Loucy (cell line): ENCODE measurements at regions not wholly inside any gene's neighbourhood (a gene's known extent, or its start where the extent isn't known, plus 50 kb on each side); places are given as distances from the start of the nearest gene placed in this dataset.

Experiments
- H2AFZ ChIP-seq: fragments of 200-600 bp; sonication (generic); 2 replicates; pipeline ENCODE4 v1.6.0; 2016; ENCODE audit warnings: antibody characterized with exemption, mild to moderate bottlenecking, low read length, moderate library complexity
- H3F3A ChIP-seq: fragments of 200-600 bp; 2 replicates; pipeline ENCODE4 v1.6.0; 2016; ENCODE audit warnings: antibody characterized with exemption, low read depth, mild to moderate bottlenecking
- H3K27me3 ChIP-seq: fragments of 200-600 bp; sonication (generic); 2 replicates; pipeline ENCODE4 v1.6.1; 2014; ENCODE audit warnings: low read length, mild to moderate bottlenecking; ENCODE audit not compliant: insufficient read depth, poor library complexity, severe bottlenecking
- H3K36me3 ChIP-seq: fragments of 200-600 bp; sonication (generic); 2 replicates; pipeline ENCODE4 v1.6.1; 2016; ENCODE audit warnings: low read length; ENCODE audit not compliant: insufficient read depth
- H3K4me1 ChIP-seq: fragments of 200-600 bp; sonication (generic); 2 replicates; pipeline ENCODE4 v1.5.1; 2014; ENCODE audit warnings: low read length, mild to moderate bottlenecking; ENCODE audit not compliant: insufficient read depth, poor library complexity, severe bottlenecking
- H3K4me2 ChIP-seq: fragments of 200-600 bp; sonication (generic); 2 replicates; pipeline ENCODE4 v1.6.0; 2014; ENCODE audit warnings: antibody characterized with exemption, low read length, low read depth, mild to moderate bottlenecking; ENCODE audit not compliant: poor library complexity, severe bottlenecking
- H3K4me3 ChIP-seq: fragments of 200-600 bp; sonication (generic); 2 replicates; pipeline ENCODE4 v1.5.1; 2014; ENCODE audit warnings: low read length, mild to moderate bottlenecking, mixed read lengths; ENCODE audit not compliant: poor library complexity, severe bottlenecking
- H3K79me2 ChIP-seq: fragments of 200-600 bp; sonication (generic); 2 replicates; pipeline ENCODE4 v1.6.1; 2014; ENCODE audit warnings: low read length; ENCODE audit not compliant: insufficient read depth
- H3K9ac ChIP-seq: fragments of 200-600 bp; sonication (generic); 2 replicates; pipeline ENCODE4 v1.6.0; 2014; ENCODE audit warnings: mild to moderate bottlenecking, low read depth, low read length, moderate library complexity; ENCODE audit not compliant: poor library complexity, severe bottlenecking
- H3K9me2 ChIP-seq: fragments of 200-600 bp; sonication (generic); replicated peaks from 2 replicates; pipeline ENCODE4 v1.6.1; 2016; ENCODE audit warnings: low read depth, low read length, mixed read lengths
- H3K9me3 ChIP-seq: fragments of 200-600 bp; sonication (generic); 2 replicates; pipeline ENCODE4 v1.6.1; 2014; ENCODE audit warnings: mild to moderate bottlenecking, antibody characterized with exemption, low read length, low read depth; ENCODE audit not compliant: insufficient read depth
- H4K20me1 ChIP-seq: fragments of 200-600 bp; sonication (generic); 2 replicates; pipeline ENCODE4 v1.6.0; 2014; ENCODE audit warnings: antibody characterized with exemption, low read length, mild to moderate bottlenecking; ENCODE audit not compliant: insufficient read depth, poor library complexity, severe bottlenecking
- CTCF ChIP-seq: fragments of 200-600 bp; sonication (generic); conservative IDR thresholded peaks from 2 replicates; pipeline ENCODE4 v1.5.1; 2014; ENCODE audit warnings: mild to moderate bottlenecking, antibody characterized with exemption, low read length
- EZH2phosphoT487 ChIP-seq: fragments of 200-600 bp; IDR thresholded peaks from 2 replicates; pipeline ENCODE4 v1.6.1; 2018; ENCODE audit warnings: antibody characterized with exemption, mild to moderate bottlenecking, moderate library complexity, borderline replicate concordance

GRCh38 chr7:11313801-11314200 lies 340.1 kb downstream of the PHF14 start:
- Histone ChIP-seq H3K4me1 (no peaks in the 10 kb centered on the region), H4K20me1 (no peaks in the 10 kb centered on the region), H3K9ac (no peak overlapping the region), H3K27me3 (no peaks in the 10 kb centered on the region), H3K9me2 (no peaks in the 10 kb centered on the region), H3K36me3 (no peaks in the 10 kb centered on the region), H3K4me3 (no peak overlapping the region), H3K79me2 (no peaks in the 10 kb centered on the region), H3F3A (no peaks in the 10 kb centered on the region), H3K4me2 (no peak overlapping the region), H2AFZ (no peak overlapping the region), H3K9me3 (no peaks in the 10 kb centered on the region)
- TF ChIP-seq CTCF: no peak

- Histone ChIP-seq H3K4me3 (no peak overlapping the region), H3K9ac (no peak overlapping the region), H3K9me2 (no peaks in the 10 kb centered on the region), H3K9me3 (no peaks in the 10 kb centered on the region), H2AFZ (no peak overlapping the region), H4K20me1 (no peaks in the 10 kb centered on the region), H3K79me2 (no peaks in the 10 kb centered on the region), H3K4me1 (peaks cover 11% of the 10 kb centered on the region), H3K36me3 (no peaks in the 10 kb centered on the region), H3K4me2 (no peak overlapping the region), H3K27me3 (no peaks in the 10 kb centered on the region), H3F3A (no peaks in the 10 kb centered on the region)
- no peak for TF ChIP-seq EZH2phosphoT487
Observed at GRCh38 chr7:11315666-11316258, 342.1 kb downstream of the PHF14 start.

DNA sequence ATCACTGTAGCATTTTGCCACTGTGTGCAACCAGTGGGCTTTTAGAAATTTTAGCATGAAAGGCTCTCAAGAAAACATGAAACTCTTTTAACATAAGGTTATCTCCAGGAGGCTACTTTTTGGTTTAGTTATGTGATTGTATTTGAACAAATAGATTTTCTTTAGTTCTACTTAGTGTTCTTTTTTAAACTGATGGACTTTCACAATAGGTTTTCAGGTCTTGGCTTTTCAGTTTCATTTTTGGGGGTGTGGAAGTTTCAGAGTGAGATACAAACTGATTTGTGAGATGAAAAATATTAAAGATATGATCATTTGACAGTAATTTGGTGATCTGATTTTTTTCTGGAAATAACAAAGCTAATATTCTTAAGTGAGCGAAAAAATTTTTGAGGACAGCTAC lies 344.1 kb downstream of the PHF14 start:
- H3K27me3 ChIP-seq: no peaks in the 10 kb centered on the region
- H3K4me1 ChIP-seq: peaks cover 11% of the 10 kb centered on the region
- H2AFZ ChIP-seq: no peak overlapping the region
- H3K9me2 ChIP-seq: no peaks in the 10 kb centered on the region
- H3K4me2 ChIP-seq: no peak overlapping the region
- no peak overlapping the region for H3K9ac ChIP-seq
- TF ChIP-seq EZH2phosphoT487 (no peak), CTCF (no peak)
- H4K20me1 ChIP-seq: no peaks in the 10 kb centered on the region
- no peaks in the 10 kb centered on the region for H3K79me2 ChIP-seq
- no peaks in the 10 kb centered on the region for H3K36me3 ChIP-seq
- no peaks in the 10 kb centered on the region for H3F3A ChIP-seq
- H3K9me3 ChIP-seq: no peaks in the 10 kb centered on the region
- H3K4me3 ChIP-seq: no peak overlapping the region

DNA sequence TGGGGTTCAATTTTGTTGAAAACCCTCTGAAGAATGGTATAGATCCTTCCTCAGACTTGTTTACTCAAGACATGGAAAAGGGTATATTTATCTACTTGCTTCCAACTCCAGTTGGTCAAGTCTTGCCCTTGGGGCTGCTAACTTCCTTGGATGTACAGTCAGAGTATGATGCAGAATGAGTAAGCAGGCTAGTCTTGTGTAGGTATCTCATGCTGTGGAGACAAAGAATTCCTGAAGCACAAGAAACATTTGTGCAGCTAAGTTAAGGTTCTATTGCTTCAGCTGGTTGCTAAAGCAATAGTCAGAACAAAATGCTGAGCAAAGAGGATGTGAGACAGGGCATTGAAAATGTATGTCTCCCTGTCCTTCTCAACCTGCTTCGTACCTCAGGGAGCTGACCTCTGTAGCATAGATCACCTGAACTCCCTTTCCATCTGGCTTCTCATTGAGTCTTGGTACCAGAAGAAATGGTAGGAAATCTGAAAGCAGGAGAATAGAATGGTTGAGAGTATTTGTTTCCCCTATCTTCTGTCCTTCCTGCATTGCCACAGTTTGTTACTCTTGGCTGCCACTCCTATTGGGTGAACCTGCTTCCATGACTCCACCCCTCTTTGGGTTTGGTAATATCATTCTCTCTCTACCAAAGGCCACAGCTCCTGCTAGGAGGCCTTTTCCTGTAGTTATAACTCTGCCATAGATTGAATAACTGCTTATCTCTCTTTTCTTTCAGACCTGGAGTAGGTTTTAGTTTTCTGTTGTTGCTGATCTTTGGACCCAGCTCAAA lies 346.0 kb downstream of the PHF14 start:
- Histone ChIP-seq H3F3A (no peaks in the 10 kb centered on the region), H3K4me3 (no peak overlapping the region), H3K79me2 (no peaks in the 10 kb centered on the region), H3K36me3 (no peaks in the 10 kb centered on the region), H3K4me2 (no peak overlapping the region), H3K9me3 (no peaks in the 10 kb centered on the region), H3K27me3 (no peaks in the 10 kb centered on the region), H3K9ac (no peak overlapping the region), H4K20me1 (no peaks in the 10 kb centered on the region), H3K9me2 (no peaks in the 10 kb centered on the region), H3K4me1 (peaks cover 11% of the 10 kb centered on the region), H2AFZ (peak overlapping the region; percentile 51)
- TF ChIP-seq CTCF: no peak
- TF ChIP-seq EZH2phosphoT487: no peak
